HPDE6-E6E7 (cell line): ENCODE measurements at regions not wholly inside any gene's neighbourhood (a gene's known extent, or its start where the extent isn't known, plus 50 kb on each side); places are given as distances from the start of the nearest gene placed in this dataset.
"Not testable (repeated sequence)": the region's sequence is repeated elsewhere in the genome, so short reads cannot be mapped to it uniquely, and the experiment has no call there.

Source experiments
- DNase-seq: peaks from one replicate; pipeline ENCODE4 v3.0.0; 2011; ENCODE audit warnings: missing footprints; ENCODE audit errors: extremely low spot score

DNA sequence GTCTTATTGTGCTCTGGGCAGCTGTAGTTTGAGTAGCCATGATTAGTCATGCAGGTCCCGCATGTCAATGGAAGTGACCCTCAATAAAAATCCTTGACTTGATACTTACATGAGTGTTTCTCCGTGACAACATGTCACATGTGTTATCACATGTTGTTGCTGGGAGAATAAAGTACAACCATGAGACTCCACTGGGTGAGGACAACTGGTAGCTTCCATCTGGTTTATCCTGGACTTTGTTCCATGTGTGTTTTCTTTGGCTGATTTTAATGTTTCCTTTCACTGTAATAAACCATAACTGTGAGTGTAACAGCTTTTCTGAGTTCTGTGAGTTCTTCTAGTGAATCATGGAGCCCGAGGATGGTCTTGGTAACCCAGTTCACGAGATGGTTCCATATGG lies 63.1 kb upstream of the NDN start:
- DNase-seq = no peak

- DNase-seq = no peak
Observed at GRCh38 chr15:23750776-23751175, 63.7 kb upstream of the NDN start.

DNA sequence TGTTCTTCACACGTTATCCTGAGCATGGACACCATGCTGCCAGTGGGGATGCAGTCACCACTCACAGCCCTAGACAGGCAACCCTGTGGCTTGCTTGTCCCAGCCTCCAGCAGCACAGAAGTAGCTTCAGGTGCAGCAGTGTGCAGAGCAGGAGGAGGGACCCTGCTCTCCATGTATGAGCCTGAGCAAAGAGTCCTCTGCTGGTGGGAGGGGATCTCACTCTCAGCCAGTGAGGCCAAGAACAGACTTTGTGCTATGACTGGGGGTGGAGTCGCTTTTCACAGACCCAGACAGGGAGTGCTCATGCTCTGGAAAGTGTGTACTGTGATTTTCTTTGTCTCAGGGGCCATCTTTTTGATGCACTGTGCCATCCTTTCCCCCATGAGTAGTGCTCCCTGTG lies 66.1 kb upstream of the NDN start:
- no peak for DNase-seq

GRCh38 chr15:23758891-23759290 lies 71.8 kb upstream of the NDN start:
- no peak for DNase-seq

DNA sequence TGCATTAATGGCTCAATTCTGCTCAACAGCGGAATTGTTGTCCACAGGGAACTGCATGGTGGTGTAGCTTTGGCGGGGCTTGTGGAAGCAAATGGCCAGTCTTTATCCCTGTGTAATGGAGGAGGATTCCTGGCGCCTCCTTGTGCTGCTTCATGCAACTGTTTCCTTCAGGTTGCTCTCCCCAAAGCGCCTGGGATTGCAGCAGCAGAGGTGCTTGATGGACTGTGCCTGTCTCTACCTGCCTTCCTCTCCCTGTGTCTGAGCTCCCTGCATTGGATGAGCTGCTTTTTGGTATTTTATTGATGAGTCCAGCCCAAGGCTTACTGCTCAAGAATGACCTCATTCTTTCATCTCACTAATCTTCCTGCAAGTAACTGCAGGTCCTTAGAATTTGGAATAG lies 72.9 kb upstream of the NDN start:
- no peak for DNase-seq

- DNase-seq = no peak
Observed at GRCh38 chr15:23761386-23761785, 74.3 kb upstream of the NDN start.

- DNase-seq = no peak
Observed at GRCh38 chr15:23762026-23762425, 74.9 kb upstream of the NDN start.

DNA sequence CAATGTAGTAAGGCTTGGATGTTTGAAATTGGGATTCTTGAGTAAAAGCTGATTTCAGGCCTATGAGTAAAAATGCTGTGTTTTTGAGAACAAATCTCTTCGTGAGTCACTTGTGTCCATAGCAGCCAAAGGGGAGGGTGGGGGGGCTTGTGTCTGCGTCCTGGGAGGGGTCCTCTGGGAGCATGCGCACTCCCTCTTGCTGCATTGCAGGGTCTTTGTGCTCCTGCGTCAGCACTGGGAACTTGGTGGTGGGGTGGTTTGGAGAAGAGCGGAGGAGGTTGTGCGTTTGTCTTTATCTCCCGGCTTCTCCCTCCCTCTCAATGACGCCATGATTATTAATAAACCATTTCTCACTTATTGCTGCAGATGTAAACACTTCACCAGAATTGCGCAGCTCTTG lies 75.9 kb upstream of the NDN start:
- no peak for DNase-seq

GRCh38 chr15:23764306-23764705 lies 77.2 kb upstream of the NDN start:
- no peak for DNase-seq

GRCh38 chr15:23764716-23765115 lies 77.6 kb upstream of the NDN start:
- DNase-seq = no peak

DNA sequence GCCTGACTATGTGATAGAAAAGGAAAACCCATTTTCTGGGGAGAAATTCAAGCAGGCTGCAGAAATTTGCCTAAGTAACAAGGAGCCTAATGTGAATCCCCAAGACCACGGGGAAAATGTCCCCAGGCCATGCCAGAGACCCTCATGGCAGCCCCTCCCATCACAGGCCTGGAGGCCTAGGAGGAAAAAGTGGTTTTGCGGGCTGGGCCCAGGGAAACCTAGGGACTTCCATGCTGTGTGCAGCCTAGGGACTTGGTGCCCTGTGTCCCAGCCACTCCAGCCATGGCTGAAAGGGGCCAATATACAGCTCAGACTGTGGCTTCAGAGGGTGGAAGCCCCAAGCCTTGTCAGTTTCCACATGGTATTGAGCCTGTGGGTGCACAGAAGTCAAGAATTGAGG lies 79.7 kb upstream of the NDN start:
- DNase-seq = not testable (repeated sequence)

DNA sequence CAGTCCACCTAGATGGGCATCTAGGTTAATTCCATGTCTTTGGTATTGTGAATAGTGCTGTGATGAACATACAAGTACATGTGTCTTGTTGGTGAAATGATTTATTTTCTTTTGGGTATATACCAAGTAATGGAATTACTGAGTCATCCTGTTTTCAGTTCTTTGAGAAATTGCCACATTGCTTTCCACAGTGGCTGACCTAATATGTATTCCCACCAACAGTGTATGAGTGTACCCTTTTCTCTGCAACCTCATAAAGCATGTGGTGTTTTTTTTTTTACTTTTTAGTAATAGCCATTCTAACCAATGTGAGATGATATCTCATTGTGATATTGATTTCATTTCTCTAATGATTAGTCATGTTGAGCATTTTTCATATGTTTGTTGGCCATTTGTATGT lies 86.0 kb upstream of the NDN start:
- DNase-seq = no peak

GRCh38 chr15:23787346-23788105 lies 100.4 kb upstream of the NDN start:
- no peak for DNase-seq

DNA sequence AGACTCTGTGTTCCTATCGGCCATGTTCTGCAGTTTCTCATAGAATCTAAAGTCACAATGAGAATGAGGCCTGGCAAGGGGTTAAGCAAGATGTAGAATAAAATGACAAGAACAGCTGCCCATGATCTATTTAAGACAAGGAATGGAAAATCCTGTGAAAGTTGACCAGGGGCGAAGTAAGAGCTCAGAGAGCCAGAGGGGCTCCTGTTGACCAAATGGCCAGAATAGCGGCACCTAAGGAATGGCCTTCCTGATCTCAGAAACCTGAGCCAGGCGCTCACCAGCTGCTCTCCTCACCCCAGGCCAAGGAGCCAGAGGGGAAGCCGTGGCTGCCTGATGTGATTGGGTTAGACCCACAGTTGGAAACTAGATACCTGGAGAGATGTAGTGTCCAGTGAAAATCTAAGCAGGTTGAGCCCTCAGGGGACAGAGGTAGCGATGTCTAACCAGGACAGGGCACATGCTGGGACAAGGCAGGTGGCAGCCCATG lies 106.1 kb upstream of the NDN start:
- DNase-seq = no peak

GRCh38 chr15:23797747-23798446 lies 110.8 kb upstream of the NDN start:
- no peak for DNase-seq

- DNase-seq = no peak
Observed at GRCh38 chr15:23801881-23802280, 114.8 kb upstream of the NDN start.

DNA sequence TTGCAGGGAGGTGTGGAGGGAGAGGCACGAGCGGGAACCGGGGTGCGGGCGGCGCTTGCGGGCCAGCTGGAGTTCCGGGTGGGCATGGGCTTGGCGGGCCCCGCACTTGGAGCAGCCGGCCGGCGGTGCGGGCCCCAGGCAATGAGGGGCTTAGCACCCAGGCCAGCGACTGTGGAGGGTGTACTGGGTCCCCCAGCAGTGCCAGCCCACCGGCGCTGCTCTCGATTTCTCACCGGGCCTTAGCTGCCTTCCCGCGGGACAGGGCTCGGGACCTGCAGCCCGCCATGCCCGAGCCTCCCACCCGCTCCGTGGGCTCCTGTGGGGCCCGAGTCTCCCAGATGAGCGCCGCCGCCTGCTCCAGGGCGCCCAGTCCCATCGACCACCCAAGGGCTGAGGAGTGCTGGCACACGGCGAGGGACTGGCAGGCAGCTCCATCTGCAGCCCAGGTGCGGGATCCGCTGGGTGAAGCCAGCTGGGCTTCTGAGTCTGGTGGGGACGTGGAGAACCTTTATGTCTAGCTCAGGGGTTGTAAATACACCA lies 115.9 kb upstream of the NDN start:
- DNase-seq = not testable (repeated sequence)

- DNase-seq = no peak
Observed at GRCh38 chr15:23806980-23807379, 119.9 kb upstream of the NDN start.

GRCh38 chr15:23823508-23823907 lies 136.4 kb upstream of the NDN start:
- no peak for DNase-seq

- no peak for DNase-seq
Observed at GRCh38 chr15:23828786-23829185, 141.7 kb upstream of the NDN start.

GRCh38 chr15:23835953-23836352 lies 148.8 kb upstream of the NDN start:
- DNase-seq = no peak

DNA sequence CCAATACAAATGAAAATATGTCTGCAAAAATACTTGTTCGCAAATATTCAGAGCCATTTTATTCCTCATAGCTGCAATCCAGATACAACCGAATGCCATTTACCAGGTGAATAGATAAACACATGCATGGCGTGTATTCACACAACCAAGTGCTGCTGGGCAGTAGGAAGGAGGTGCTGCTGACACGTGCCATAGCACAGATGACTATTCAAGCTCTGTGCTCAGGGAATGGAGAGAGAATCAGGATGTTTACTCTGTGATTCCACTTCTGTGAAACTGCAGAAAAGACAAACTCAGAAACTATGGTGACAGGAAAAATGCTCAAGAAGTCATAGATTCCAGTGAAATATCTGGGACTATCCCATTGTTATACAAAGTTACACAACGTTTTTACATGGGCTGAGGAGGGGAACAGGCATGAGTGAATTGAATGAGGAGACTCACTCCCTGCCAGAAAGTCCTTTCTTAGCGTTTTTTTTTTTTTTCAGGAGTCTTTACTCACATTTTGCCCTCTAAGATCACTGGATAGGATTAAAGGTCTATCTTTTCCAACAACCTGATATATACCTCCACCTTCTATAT lies 152.9 kb upstream of the NDN start:
- no peak for DNase-seq

- no peak for DNase-seq
Observed at GRCh38 chr15:23846218-23846617, 159.1 kb upstream of the NDN start.
